ENCODE measurements at regions not wholly inside any gene's neighbourhood (a gene's known extent, or its start where the extent isn't known, plus 50 kb on each side); places are given as distances from the start of the nearest gene placed in this dataset.
A peak's percentile ranks its signal among the peaks of the same experiment; 100 is the strongest.

- peak; percentile 88 for DNase-seq (ENCODE audit: low read depth)
These were observed 123.4 kb downstream of the SPCS3 start for GRCh38 chr4:176443117-176443516.

GRCh38 chr4:176443646-176444409 is 124.1 kb downstream of the SPCS3 start:
- no peak for DNase-seq (ENCODE audit: low read depth)

- peak; percentile 62 for DNase-seq (ENCODE audit: low read depth)
These were observed 125.0 kb downstream of the SPCS3 start for GRCh38 chr4:176444741-176445140.

GRCh38 chr4:176448761-176449160 is 129.0 kb downstream of the SPCS3 start:
- no peak for DNase-seq (ENCODE audit: low read depth)

GRCh38 chr4:176451443-176451842 is 131.7 kb downstream of the SPCS3 start:
- DNase-seq (ENCODE audit: low read depth), result no peak

- DNase-seq (ENCODE audit: low read depth), result no peak
These were observed 133.3 kb downstream of the SPCS3 start for GRCh38 chr4:176453079-176453478.

GRCh38 chr4:176453658-176454057 is 133.9 kb downstream of the SPCS3 start:
- DNase-seq (ENCODE audit: low read depth), result no peak

GRCh38 chr4:176464748-176465147 is 145.0 kb downstream of the SPCS3 start:
- DNase-seq (ENCODE audit: low read depth), result no peak

- peak; percentile 48 for DNase-seq (ENCODE audit: low read depth)
These were observed 147.2 kb downstream of the SPCS3 start for GRCh38 chr4:176467001-176467400.

- no peak for DNase-seq (ENCODE audit: low read depth)
These were observed 149.8 kb downstream of the SPCS3 start for GRCh38 chr4:176469546-176469945.

GRCh38 chr4:176470671-176471070 is 150.9 kb downstream of the SPCS3 start:
- no peak for DNase-seq (ENCODE audit: low read depth)

- DNase-seq (ENCODE audit: low read depth), result no peak
These were observed 155.3 kb downstream of the SPCS3 start for GRCh38 chr4:176475067-176475466.

- no peak for DNase-seq (ENCODE audit: low read depth)
These were observed 158.3 kb downstream of the SPCS3 start for GRCh38 chr4:176478076-176478475.

GRCh38 chr4:176479767-176480166 is 160.0 kb downstream of the SPCS3 start:
- no peak for DNase-seq (ENCODE audit: low read depth)

- DNase-seq (ENCODE audit: low read depth), result no peak
These were observed 163.2 kb downstream of the SPCS3 start for GRCh38 chr4:176482972-176483371.

- no peak for DNase-seq (ENCODE audit: low read depth)
These were observed 164.7 kb downstream of the SPCS3 start for GRCh38 chr4:176484301-176484984.

- no peak for DNase-seq (ENCODE audit: low read depth)
These were observed 169.2 kb downstream of the SPCS3 start for GRCh38 chr4:176489001-176489400.

- DNase-seq (ENCODE audit: low read depth), result no peak
These were observed 173.0 kb downstream of the SPCS3 start for GRCh38 chr4:176492646-176493302.

- DNase-seq (ENCODE audit: low read depth), result no peak
These were observed 179.0 kb downstream of the SPCS3 start for GRCh38 chr4:176498617-176499256.

GRCh38 chr4:176499518-176499917 is 179.8 kb downstream of the SPCS3 start:
- peak; percentile 59 for DNase-seq (ENCODE audit: low read depth)

GRCh38 chr4:176500894-176501293 is 181.1 kb downstream of the SPCS3 start:
- no peak for DNase-seq (ENCODE audit: low read depth)

GRCh38 chr4:176504118-176504517 is 184.4 kb downstream of the SPCS3 start:
- no peak for DNase-seq (ENCODE audit: low read depth)

Measured in stromal cell of bone marrow (primary cell).